GM23338 (cell line): ENCODE measurements at regions not wholly inside any gene's neighbourhood (a gene's known extent, or its start where the extent isn't known, plus 50 kb on each side); places are given as distances from the start of the nearest gene placed in this dataset.

Experiments used
- CREB1 ChIP-seq: fragments of 250-450 bp; sonication (Bioruptor Pico); IDR thresholded peaks from 2 replicates; pipeline ENCODE4 v1.5.0; 2020; ENCODE audit warnings: low read depth, mild to moderate bottlenecking, moderate library complexity
- CTCF ChIP-seq, 2 experiments: fragments of 200-600 bp in 1 of 2; sonication (generic) in 1 of 2; conservative IDR thresholded peaks; 2 replicates each; pipeline versions ENCODE4 v1.5.1 to v1.6.1; 2016 to 2017; ENCODE audit warnings: antibody characterized with exemption in 2 of 2, low read depth in 2 of 2, mild to moderate bottlenecking in 2 of 2, moderate library complexity in 1 of 2
- ETS1 ChIP-seq: IDR thresholded peaks from 2 replicates; pipeline ENCODE4 v1.6.1; 2016; ENCODE audit warnings: antibody characterized with exemption
- EZH2 ChIP-seq: fragments of 200-600 bp; sonication (generic); IDR thresholded peaks from one replicate; pipeline ENCODE4 v1.8.0; 2017; ENCODE audit warnings: antibody characterized with exemption, mild to moderate bottlenecking, low read depth; ENCODE audit not compliant: unreplicated experiment
- EZH2phosphoT487 ChIP-seq: fragments of 200-600 bp; sonication (generic); IDR thresholded peaks from one replicate; pipeline ENCODE4 v1.8.1; 2018; ENCODE audit warnings: antibody characterized with exemption; ENCODE audit not compliant: unreplicated experiment
- JUNB ChIP-seq: IDR thresholded peaks from one replicate; pipeline ENCODE4 v1.6.1; 2016; ENCODE audit warnings: antibody characterized with exemption; ENCODE audit not compliant: unreplicated experiment
- NANOG ChIP-seq: IDR thresholded peaks from 2 replicates; pipeline ENCODE4 v1.6.1; 2016; ENCODE audit warnings: antibody characterized with exemption, borderline replicate concordance
- POLR2AphosphoS5 ChIP-seq: IDR thresholded peaks from 2 replicates; pipeline ENCODE4 v1.6.1; 2016; ENCODE audit warnings: antibody characterized with exemption, low read depth
- REST ChIP-seq: IDR thresholded peaks from one replicate; pipeline ENCODE4 v1.6.1; 2018; ENCODE audit warnings: antibody characterized with exemption; ENCODE audit not compliant: unreplicated experiment
- STAT1 ChIP-seq: IDR thresholded peaks from one replicate; pipeline ENCODE4 v1.6.1; 2016; ENCODE audit warnings: antibody characterized with exemption; ENCODE audit not compliant: unreplicated experiment
- ZNF114 ChIP-seq: fragments of 250-450 bp; sonication (Bioruptor Pico); IDR thresholded peaks from 2 replicates; pipeline ENCODE4 v1.5.0; 2020; ENCODE audit warnings: mild to moderate bottlenecking, moderate library complexity
- ZNF331 ChIP-seq: fragments of 250-450 bp; sonication (Bioruptor Pico); IDR thresholded peaks from 2 replicates; pipeline ENCODE4 v1.5.0; 2020; ENCODE audit warnings: low read depth, mild to moderate bottlenecking, moderate library complexity

DNA sequence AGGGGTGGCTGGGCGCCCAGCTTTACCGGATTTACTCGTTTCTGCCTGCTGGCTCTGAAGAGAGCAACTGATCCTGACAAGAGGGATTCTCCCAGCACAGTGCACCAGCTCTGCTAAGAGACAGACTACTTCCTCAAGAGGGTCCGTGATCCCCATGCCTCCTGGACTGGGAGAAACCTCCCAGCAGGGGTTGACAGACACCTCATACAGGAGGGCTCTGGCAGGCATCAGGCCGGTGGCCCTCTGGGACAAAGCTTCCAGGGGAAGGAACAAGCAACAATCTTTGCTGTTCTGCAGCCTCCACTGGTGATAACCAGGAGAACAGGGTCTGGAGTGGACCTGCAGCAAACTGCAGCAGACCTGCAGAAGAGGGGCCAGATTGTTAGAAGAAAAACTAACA lies 1192.5 kb upstream of the PRR20A start:
- TF ChIP-seq CTCF (conservative IDR thresholded peaks at IDR 0.05; ENCODE audit: low read depth in 2 of 2) (no peak), EZH2 (no peak), POLR2AphosphoS5 (no peak), CREB1 (CRISPR knock-in tag) (no peak), EZH2phosphoT487 (no peak), REST (no peak), ZNF114 (CRISPR knock-in tag) (no peak), JUNB (no peak), STAT1 (no peak), ZNF331 (no peak), NANOG (no peak), ETS1 (no peak)
